ENCODE measurements at regions not wholly inside any gene's neighbourhood (a gene's known extent, or its start where the extent isn't known, plus 50 kb on each side); places are given as distances from the start of the nearest gene placed in this dataset.
A peak's percentile ranks its signal among the peaks of the same experiment; 100 is the strongest.

GRCh38 chr6:156454867-156455266 is 322.3 kb upstream of the ARID1B start:
- H3K27ac ChIP-seq (ENCODE audit: low read depth, low read length), result no peak overlapping the region
- no peaks in the 10 kb centered on the region for H3K36me3 ChIP-seq (ENCODE audit: control insufficient read depth in 2 of 3, insufficient read depth in 3 of 3, low read length in 3 of 3)
- no peaks in the 10 kb centered on the region for H3K9me3 ChIP-seq (ENCODE audit: control insufficient read depth in 2 of 3, low read length in 3 of 3)
- POLR2A ChIA-PET, result no interaction called here
- H3K9me3 Mint-ChIP-seq, result peaks cover 0 to 5% (median 0%) of the 10 kb centered on the region in 11 donors
- peaks cover 0 to 6% (median 0%) of the 10 kb centered on the region in 5 donors for H3K27me3 Mint-ChIP-seq
- no peak overlapping the region for H3K27ac Mint-ChIP-seq
- H3K4me3 Mint-ChIP-seq, result no peak overlapping the region
- DNase-seq (no peak), ATAC-seq (no peak)
- H3K36me3 Mint-ChIP-seq, result peaks cover 0 to 4% (median 0%) of the 10 kb centered on the region in 5 donors
- H3K4me1 Mint-ChIP-seq, result peaks cover 0 to 5% (median 0%) of the 10 kb centered on the region in 7 donors
- intact Hi-C loops (cut with micrococcal nuclease), result no loop called here
- no peaks in the 10 kb centered on the region for H3K4me1 ChIP-seq (ENCODE audit: control insufficient read depth in 2 of 2, insufficient read depth in 2 of 2, low read length in 2 of 2)
- CTCF ChIA-PET, result no interaction called here
- H3K27me3 ChIP-seq (ENCODE audit: control insufficient read depth in 2 of 2, insufficient read depth in 2 of 2, low read length in 2 of 2), result no peaks in the 10 kb centered on the region
- H3K4me3 ChIP-seq (ENCODE audit: low read length), result no peak overlapping the region

GRCh38 chr6:156451726-156452125 is 325.5 kb upstream of the ARID1B start:
- Mint-ChIP-seq H3K4me1 (peaks cover 0 to 5% (median 0%) of the 10 kb centered on the region in 7 donors), H3K27me3 (peaks cover 0 to 6% (median 0%) of the 10 kb centered on the region in 5 donors), H3K36me3 (peaks cover 0 to 4% (median 0%) of the 10 kb centered on the region in 5 donors), H3K4me3 (no peak overlapping the region), H3K9me3 (peaks cover 0 to 5% (median 0%) of the 10 kb centered on the region in 11 donors), H3K27ac (no peak overlapping the region)
- H3K36me3 ChIP-seq (ENCODE audit: control insufficient read depth in 2 of 3, insufficient read depth in 3 of 3, low read length in 3 of 3), result no peaks in the 10 kb centered on the region
- H3K9me3 ChIP-seq (ENCODE audit: control insufficient read depth in 2 of 3, low read length in 3 of 3), result no peaks in the 10 kb centered on the region
- no peaks in the 10 kb centered on the region for H3K4me1 ChIP-seq (ENCODE audit: control insufficient read depth in 2 of 2, insufficient read depth in 2 of 2, low read length in 2 of 2)
- no peak overlapping the region for H3K4me3 ChIP-seq (ENCODE audit: low read length)
- CTCF ChIA-PET, result no interaction called here
- POLR2A ChIA-PET, result no interaction called here
- DNase-seq, result no peak
- H3K27me3 ChIP-seq (ENCODE audit: control insufficient read depth in 2 of 2, insufficient read depth in 2 of 2, low read length in 2 of 2), result no peaks in the 10 kb centered on the region
- H3K27ac ChIP-seq (ENCODE audit: low read depth, low read length), result no peak overlapping the region
- no peak for ATAC-seq
- intact Hi-C loops (cut with micrococcal nuclease), result no loop called here

GRCh38 chr6:156451088-156451487 is 326.1 kb upstream of the ARID1B start:
- ATAC-seq, result no peak
- Histone ChIP-seq H3K4me3 (ENCODE audit: low read length) (no peak overlapping the region), H3K27me3 (ENCODE audit: control insufficient read depth in 2 of 2, insufficient read depth in 2 of 2, low read length in 2 of 2) (no peaks in the 10 kb centered on the region), H3K4me1 (ENCODE audit: control insufficient read depth in 2 of 2, insufficient read depth in 2 of 2, low read length in 2 of 2) (no peaks in the 10 kb centered on the region), H3K27ac (ENCODE audit: low read depth, low read length) (no peak overlapping the region), H3K36me3 (ENCODE audit: control insufficient read depth in 2 of 3, insufficient read depth in 3 of 3, low read length in 3 of 3) (no peaks in the 10 kb centered on the region), H3K9me3 (ENCODE audit: control insufficient read depth in 2 of 3, low read length in 3 of 3) (no peaks in the 10 kb centered on the region)
- intact Hi-C loops (cut with micrococcal nuclease), result no loop called here
- no peak overlapping the region for H3K4me3 Mint-ChIP-seq
- POLR2A ChIA-PET, result interaction anchor here (0.6 kb wide), 1 partner anchor 569 kb away, joined by 3 read pairs; no protein-coding TSS in a partner anchor
- peaks cover 0 to 4% (median 0%) of the 10 kb centered on the region in 5 donors for H3K36me3 Mint-ChIP-seq
- no peak for DNase-seq
- no peak overlapping the region for H3K27ac Mint-ChIP-seq
- peaks cover 0 to 5% (median 0%) of the 10 kb centered on the region in 11 donors for H3K9me3 Mint-ChIP-seq
- CTCF ChIA-PET, result interaction anchor here (0.6 kb wide), 1 partner anchor 73 kb away, joined by 3 read pairs; no protein-coding TSS in a partner anchor
- H3K27me3 Mint-ChIP-seq, result peaks cover 0 to 6% (median 1%) of the 10 kb centered on the region in 5 donors
- H3K4me1 Mint-ChIP-seq, result peaks cover 0 to 5% (median 0%) of the 10 kb centered on the region in 7 donors

GRCh38 chr6:156450421-156450820 is 326.8 kb upstream of the ARID1B start:
- peaks cover 0 to 4% (median 0%) of the 10 kb centered on the region in 5 donors for H3K36me3 Mint-ChIP-seq
- no peak overlapping the region for H3K27ac Mint-ChIP-seq
- Histone ChIP-seq H3K4me3 (ENCODE audit: low read length) (no peak overlapping the region), H3K4me1 (ENCODE audit: control insufficient read depth in 2 of 2, insufficient read depth in 2 of 2, low read length in 2 of 2) (no peaks in the 10 kb centered on the region), H3K27ac (ENCODE audit: low read depth, low read length) (no peak overlapping the region), H3K27me3 (ENCODE audit: control insufficient read depth in 2 of 2, insufficient read depth in 2 of 2, low read length in 2 of 2) (no peaks in the 10 kb centered on the region), H3K9me3 (ENCODE audit: control insufficient read depth in 2 of 3, low read length in 3 of 3) (no peaks in the 10 kb centered on the region), H3K36me3 (ENCODE audit: control insufficient read depth in 2 of 3, insufficient read depth in 3 of 3, low read length in 3 of 3) (no peaks in the 10 kb centered on the region)
- intact Hi-C loops (cut with micrococcal nuclease), result no loop called here
- peaks cover 0 to 5% (median 0%) of the 10 kb centered on the region in 11 donors for H3K9me3 Mint-ChIP-seq
- H3K4me3 Mint-ChIP-seq, result no peak overlapping the region
- DNase-seq (no peak), ATAC-seq (peak; percentile 29)
- H3K4me1 Mint-ChIP-seq, result peaks cover 0 to 5% (median 0%) of the 10 kb centered on the region in 7 donors
- ChIA-PET POLR2A (no interaction called here), CTCF (no interaction called here)
- H3K27me3 Mint-ChIP-seq, result peaks cover 0 to 6% (median 1%) of the 10 kb centered on the region in 5 donors

GRCh38 chr6:156449569-156449968 is 327.6 kb upstream of the ARID1B start:
- CTCF ChIA-PET, result no interaction called here
- POLR2A ChIA-PET, result interaction anchor here (0.6 kb wide), 1 partner anchor 560 kb away, joined by 3 read pairs; no protein-coding TSS in a partner anchor
- Histone ChIP-seq H3K4me1 (ENCODE audit: control insufficient read depth in 2 of 2, insufficient read depth in 2 of 2, low read length in 2 of 2) (no peaks in the 10 kb centered on the region), H3K27me3 (ENCODE audit: control insufficient read depth in 2 of 2, insufficient read depth in 2 of 2, low read length in 2 of 2) (no peaks in the 10 kb centered on the region), H3K9me3 (ENCODE audit: control insufficient read depth in 2 of 3, low read length in 3 of 3) (no peaks in the 10 kb centered on the region), H3K36me3 (ENCODE audit: control insufficient read depth in 2 of 3, insufficient read depth in 3 of 3, low read length in 3 of 3) (no peaks in the 10 kb centered on the region), H3K27ac (ENCODE audit: low read depth, low read length) (no peak overlapping the region), H3K4me3 (ENCODE audit: low read length) (no peak overlapping the region)
- intact Hi-C loops (cut with micrococcal nuclease), result no loop called here
- peaks cover 0 to 5% (median 0%) of the 10 kb centered on the region in 7 donors for H3K4me1 Mint-ChIP-seq
- H3K27me3 Mint-ChIP-seq, result peaks cover 0 to 6% (median 3%) of the 10 kb centered on the region in 5 donors
- DNase-seq (no peak), ATAC-seq (no peak)
- peaks cover 0 to 5% (median 0%) of the 10 kb centered on the region in 11 donors for H3K9me3 Mint-ChIP-seq
- peak overlapping the region in 1 of 9 donors; percentile 60 for H3K27ac Mint-ChIP-seq
- peaks cover 0 to 4% (median 2%) of the 10 kb centered on the region in 5 donors for H3K36me3 Mint-ChIP-seq
- no peak overlapping the region for H3K4me3 Mint-ChIP-seq

GRCh38 chr6:156449128-156449527 is 328.1 kb upstream of the ARID1B start:
- H3K4me3 ChIP-seq (ENCODE audit: low read length), result no peak overlapping the region
- no peak for ATAC-seq
- intact Hi-C loops (cut with micrococcal nuclease), result no loop called here
- peaks cover 0 to 4% (median 3%) of the 10 kb centered on the region in 5 donors for H3K36me3 Mint-ChIP-seq
- no peak overlapping the region for H3K4me3 Mint-ChIP-seq
- DNase-seq, result no peak
- peaks cover 0 to 2% (median 0%) of the 10 kb centered on the region in 7 donors for H3K4me1 Mint-ChIP-seq
- H3K9me3 Mint-ChIP-seq, result peaks cover 0 to 5% (median 0%) of the 10 kb centered on the region in 11 donors
- H3K9me3 ChIP-seq (ENCODE audit: control insufficient read depth in 2 of 3, low read length in 3 of 3), result no peaks in the 10 kb centered on the region
- no peaks in the 10 kb centered on the region for H3K27me3 ChIP-seq (ENCODE audit: control insufficient read depth in 2 of 2, insufficient read depth in 2 of 2, low read length in 2 of 2)
- peaks cover 0 to 4% (median 2%) of the 10 kb centered on the region in 5 donors for H3K27me3 Mint-ChIP-seq
- no peaks in the 10 kb centered on the region for H3K4me1 ChIP-seq (ENCODE audit: control insufficient read depth in 2 of 2, insufficient read depth in 2 of 2, low read length in 2 of 2)
- H3K27ac Mint-ChIP-seq, result no peak overlapping the region
- H3K27ac ChIP-seq (ENCODE audit: low read depth, low read length), result no peak overlapping the region
- H3K36me3 ChIP-seq (ENCODE audit: control insufficient read depth in 2 of 3, insufficient read depth in 3 of 3, low read length in 3 of 3), result no peaks in the 10 kb centered on the region
- ChIA-PET POLR2A (no interaction called here), CTCF (no interaction called here)

- Mint-ChIP-seq H3K4me3 (no peak overlapping the region), H3K27ac (no peak overlapping the region), H3K4me1 (no peaks in the 10 kb centered on the region), H3K9me3 (peaks cover 0 to 5% (median 0%) of the 10 kb centered on the region in 11 donors), H3K36me3 (peaks cover 0 to 4% (median 3%) of the 10 kb centered on the region in 5 donors), H3K27me3 (peaks cover 0 to 4% (median 0%) of the 10 kb centered on the region in 5 donors)
- intact Hi-C loops (cut with micrococcal nuclease), result no loop called here
- H3K4me1 ChIP-seq (ENCODE audit: control insufficient read depth in 2 of 2, insufficient read depth in 2 of 2, low read length in 2 of 2), result no peaks in the 10 kb centered on the region
- no peaks in the 10 kb centered on the region for H3K36me3 ChIP-seq (ENCODE audit: control insufficient read depth in 2 of 3, insufficient read depth in 3 of 3, low read length in 3 of 3)
- ChIA-PET POLR2A (no interaction called here), CTCF (no interaction called here)
- no peak overlapping the region for H3K27ac ChIP-seq (ENCODE audit: low read depth, low read length)
- no peak overlapping the region for H3K4me3 ChIP-seq (ENCODE audit: low read length)
- no peaks in the 10 kb centered on the region for H3K27me3 ChIP-seq (ENCODE audit: control insufficient read depth in 2 of 2, insufficient read depth in 2 of 2, low read length in 2 of 2)
- ATAC-seq (no peak), DNase-seq (no peak)
- H3K9me3 ChIP-seq (ENCODE audit: control insufficient read depth in 2 of 3, low read length in 3 of 3), result no peaks in the 10 kb centered on the region
Measured at GRCh38 chr6:156448579-156448978, 328.6 kb upstream of the ARID1B start.

Measured in naive thymus-derived CD4-positive, alpha-beta T cell (primary cell).